Renal cortex interstitium (tissue), 11 donors: ENCODE measurements at regions not wholly inside any gene's neighbourhood (a gene's known extent, or its start where the extent isn't known, plus 50 kb on each side); places are given as distances from the start of the nearest gene placed in this dataset.
A peak's percentile ranks its signal among the peaks of the same experiment; 100 is the strongest.

Experiments
- DNase-seq, 11 donors: peaks; one replicate each; pipeline ENCODE4 v3.0.0-alpha.2; 2013; ENCODE audit warnings: low read depth in 9 of 11, low spot score in 4 of 11; ENCODE audit errors: extremely low read depth in 1 of 11

DNA sequence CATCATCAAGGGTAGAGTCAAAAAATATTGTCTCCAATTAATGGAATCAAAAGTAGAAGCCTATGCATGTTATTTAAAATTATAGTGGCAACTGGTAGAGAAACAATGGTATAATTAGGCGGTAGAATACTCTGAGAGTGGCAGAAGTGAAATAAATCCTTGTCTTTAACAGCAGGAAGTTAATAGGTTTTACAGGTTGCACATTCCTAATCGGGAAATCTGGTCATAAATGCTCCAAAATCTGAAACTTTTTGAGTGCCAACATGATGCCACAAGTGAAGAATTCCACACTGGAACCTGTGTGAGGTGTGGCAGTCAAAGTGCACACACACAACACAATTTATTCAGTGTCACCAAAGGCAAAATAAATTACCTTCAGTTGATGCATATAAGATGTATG is 433.4 kb downstream of the TAF11L14 start:
- DNase-seq = no peak

- DNase-seq = peak in 1 of 11 donors; percentile 18
These were observed 434.6 kb downstream of the TAF11L14 start for GRCh38 chr5:18068826-18069225.

GRCh38 chr5:18069790-18070189 is 435.5 kb downstream of the TAF11L14 start:
- no peak for DNase-seq

DNA sequence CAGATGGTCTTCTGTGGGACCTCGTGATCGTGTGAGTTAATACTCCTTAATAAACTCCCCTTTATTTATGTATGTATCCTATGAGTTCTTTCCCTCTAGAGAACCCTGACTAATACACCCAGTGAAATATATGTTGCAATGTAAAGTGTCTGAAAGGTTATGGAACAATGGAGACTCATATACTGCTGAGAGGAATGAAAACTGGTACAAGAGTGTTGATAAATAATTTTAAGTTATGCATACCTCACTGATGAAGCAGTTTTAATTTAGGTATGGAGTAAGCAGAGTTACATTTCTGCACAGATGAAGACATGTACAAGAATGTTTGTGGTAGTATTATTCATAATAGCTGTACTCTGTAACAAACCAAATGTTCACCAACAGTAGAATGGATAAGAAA is 438.3 kb downstream of the TAF11L14 start:
- DNase-seq = no peak

DNA sequence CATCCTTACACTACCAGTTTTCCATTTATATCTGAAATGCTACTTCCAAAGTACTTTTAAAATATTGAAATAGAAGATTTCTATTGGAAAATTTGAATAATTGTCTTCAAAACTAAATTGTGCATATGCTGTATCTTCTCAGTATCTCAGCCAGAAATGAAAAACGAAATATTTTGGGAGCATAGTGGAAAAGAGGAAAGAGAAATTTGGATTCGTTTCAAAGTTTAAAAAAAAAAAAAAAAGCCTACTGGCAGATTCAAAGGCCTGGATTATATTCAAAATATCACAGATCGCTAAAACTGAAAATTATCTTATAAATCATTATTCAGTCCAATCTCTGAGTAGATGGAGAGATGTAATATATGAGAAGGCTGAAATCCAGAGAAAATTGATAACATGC is 440.7 kb downstream of the TAF11L14 start:
- DNase-seq = no peak

DNA sequence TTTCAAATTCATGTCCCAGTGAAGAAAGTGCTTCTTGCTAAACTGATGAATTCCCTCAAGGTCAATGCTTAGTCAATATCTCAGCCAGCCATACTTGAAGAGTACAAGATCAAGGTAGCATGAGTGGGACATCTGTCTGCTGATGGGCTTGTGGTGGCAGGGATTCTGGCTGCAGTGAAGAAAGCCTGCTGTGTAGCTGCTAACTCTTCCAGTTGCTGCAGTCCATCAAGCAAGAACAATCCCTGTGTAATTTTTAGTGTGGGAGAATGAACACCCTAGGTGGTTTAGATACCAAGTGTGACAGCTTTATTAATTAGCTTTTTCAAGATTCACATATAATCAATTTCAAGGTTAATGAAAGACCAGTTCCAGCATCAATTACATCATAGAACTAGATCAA is 443.9 kb downstream of the TAF11L14 start:
- no peak for DNase-seq

DNA sequence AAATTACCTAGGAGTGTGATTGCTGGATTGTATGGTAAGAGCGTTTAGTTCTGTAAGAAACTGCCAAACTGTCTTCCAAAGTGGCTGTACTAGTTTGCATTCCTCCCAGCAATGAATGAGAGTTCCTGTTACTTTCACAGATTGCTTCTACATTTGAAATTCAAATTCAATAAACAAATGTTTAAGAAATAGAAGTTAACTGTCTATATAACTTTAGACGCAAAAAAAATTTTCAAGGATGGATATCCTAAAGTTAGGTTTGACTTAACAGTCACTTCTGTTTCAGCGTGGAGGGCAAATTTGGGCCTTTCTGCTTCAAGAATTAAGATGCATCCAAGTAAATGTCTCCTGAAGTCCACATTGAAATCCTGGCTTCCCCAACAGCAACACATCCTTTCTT is 445.6 kb downstream of the TAF11L14 start:
- no peak for DNase-seq

GRCh38 chr5:18088020-18088579 is 453.8 kb downstream of the TAF11L14 start:
- DNase-seq = no peak

- DNase-seq = no peak
These were observed 455.9 kb downstream of the TAF11L14 start for GRCh38 chr5:18090177-18090576.

- no peak for DNase-seq
These were observed 456.9 kb downstream of the TAF11L14 start for GRCh38 chr5:18091142-18091541.

- no peak for DNase-seq
These were observed 457.5 kb downstream of the TAF11L14 start for GRCh38 chr5:18091758-18092157.

DNA sequence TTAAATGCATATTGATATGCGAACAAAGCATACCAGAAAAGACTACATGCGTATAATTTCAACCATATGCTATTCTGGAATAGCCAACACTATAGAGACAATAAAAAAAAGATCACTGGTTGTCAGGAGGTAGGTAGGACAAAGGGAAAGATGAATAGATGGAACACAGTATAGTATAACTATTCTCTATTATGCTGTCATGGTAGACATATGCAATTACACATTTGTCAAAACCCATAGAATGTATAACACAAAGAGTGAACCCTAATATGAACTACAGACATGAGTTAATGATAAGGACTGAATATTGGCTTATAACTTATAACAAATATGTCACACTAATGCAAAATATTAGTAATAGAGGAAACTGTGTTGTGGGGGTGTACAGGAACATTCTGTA is 460.8 kb downstream of the TAF11L14 start:
- DNase-seq = no peak

DNA sequence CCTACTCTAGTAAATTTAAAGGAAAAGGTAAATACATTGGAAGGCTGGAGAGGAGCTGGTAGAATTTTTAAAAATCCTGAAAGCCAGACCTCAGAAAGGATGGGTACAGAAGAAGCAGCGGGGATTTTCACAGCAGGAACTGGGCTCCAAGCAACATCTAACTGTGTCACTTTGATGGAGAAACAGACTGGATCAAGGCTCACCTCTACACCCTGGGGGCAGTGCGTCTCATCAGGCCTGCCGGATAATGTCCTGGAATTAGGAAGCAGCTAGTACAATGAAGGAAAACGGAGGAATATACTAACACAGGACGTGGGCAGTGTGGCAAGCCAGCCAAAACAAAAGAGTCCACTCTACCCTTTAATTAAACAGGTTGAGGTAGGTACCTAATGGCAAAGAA is 463.6 kb downstream of the TAF11L14 start:
- DNase-seq = no peak

- DNase-seq = no peak
These were observed 464.4 kb downstream of the TAF11L14 start for GRCh38 chr5:18098691-18099090.

GRCh38 chr5:18099261-18099660 is 465.0 kb downstream of the TAF11L14 start:
- DNase-seq = no peak

GRCh38 chr5:18101532-18101931 is 467.3 kb downstream of the TAF11L14 start:
- no peak for DNase-seq

DNA sequence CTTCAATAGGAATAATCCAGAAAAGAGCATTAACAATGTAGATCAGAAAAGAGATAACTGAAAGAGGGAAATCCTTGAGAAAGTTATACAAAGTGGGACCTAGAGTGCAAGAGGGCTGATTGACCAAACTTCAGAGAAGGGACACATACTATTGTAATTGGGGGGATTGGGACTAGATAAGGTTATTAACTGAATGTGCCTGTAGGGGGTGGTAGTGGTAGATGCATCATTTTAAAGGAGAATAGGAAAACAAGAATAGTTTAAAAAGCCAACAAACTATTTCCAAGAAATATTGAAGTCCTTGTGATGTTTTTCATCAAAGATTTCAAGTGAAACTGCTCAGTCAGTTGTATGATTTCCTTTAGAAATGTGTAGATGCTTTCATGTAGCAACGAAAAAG is 468.5 kb downstream of the TAF11L14 start:
- no peak for DNase-seq

DNA sequence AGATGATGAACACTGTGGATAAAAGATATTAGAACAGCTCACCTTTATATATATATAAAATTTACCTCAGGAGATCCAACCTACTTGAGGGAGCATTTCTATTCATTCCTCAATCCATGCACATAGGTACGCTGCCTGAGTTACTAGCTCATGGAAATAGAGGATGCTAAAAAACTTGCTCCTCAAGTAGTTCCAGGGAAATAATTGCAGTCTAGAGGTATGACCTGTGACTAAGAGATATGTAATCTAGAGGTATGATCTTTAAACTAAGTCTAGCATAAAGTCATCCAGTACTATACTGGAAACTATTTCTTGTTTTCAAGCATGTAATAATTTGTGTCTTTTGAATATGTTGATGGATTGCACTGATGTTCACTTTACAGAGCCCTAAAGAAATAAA is 471.2 kb downstream of the TAF11L14 start:
- DNase-seq = no peak

GRCh38 chr5:18111906-18112465 is 477.7 kb downstream of the TAF11L14 start:
- DNase-seq = no peak

DNA sequence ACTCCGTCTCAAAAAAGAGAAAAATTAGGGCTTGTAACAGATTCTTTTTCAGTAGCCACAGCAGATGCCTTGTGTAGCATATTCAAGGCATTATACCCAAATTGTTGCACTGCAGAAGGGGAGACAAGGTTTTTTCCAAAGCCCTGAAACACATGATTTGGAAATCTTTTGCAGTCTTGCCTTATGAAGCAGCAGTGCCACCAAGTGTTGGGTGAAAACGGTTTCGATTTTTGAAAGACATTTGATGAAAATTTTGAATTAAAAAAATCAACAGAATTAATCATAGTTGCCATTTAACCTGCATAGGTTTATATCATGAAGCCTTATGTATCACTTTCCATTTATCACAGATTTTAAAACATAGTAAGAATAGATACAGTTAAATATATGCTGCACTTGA is 479.5 kb downstream of the TAF11L14 start:
- DNase-seq = peak in 3 of 11 donors; percentile 2 to 5 (median 4)

DNA sequence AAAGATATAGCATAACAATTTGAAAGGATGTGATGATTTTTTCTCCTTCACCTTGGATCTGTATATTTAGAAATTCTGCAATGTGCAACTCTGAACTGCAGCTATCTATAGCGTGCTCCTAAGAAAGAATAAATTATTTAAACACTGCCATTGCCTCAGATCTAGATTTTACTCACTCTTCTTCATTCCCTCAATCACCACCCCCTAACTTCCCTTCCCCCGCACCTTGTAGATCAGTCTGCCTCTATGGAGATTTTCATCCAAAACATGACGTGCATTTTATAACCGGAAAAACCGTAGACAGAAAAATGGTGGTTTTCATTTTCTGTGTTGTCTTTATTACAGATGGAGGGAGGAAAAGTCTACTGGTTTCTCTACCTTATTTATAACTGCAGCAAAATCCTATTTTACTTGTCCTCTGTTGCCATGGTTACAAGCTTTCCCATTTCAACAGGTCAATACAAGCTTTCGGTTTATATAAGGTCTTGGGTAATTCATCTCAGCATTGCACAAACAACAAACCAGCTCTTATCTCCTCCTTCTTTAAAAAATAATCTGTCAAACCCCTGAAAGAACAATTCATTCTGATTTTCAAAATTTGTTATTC is 480.0 kb downstream of the TAF11L14 start:
- DNase-seq = no peak
